Common myeloid progenitor, CD34-positive (primary cell): ENCODE measurements at regions not wholly inside any gene's neighbourhood (a gene's known extent, or its start where the extent isn't known, plus 50 kb on each side); places are given as distances from the start of the nearest gene placed in this dataset.

Experiments used
- CTCF ChIA-PET: fragments of 350-600 bp; sonication (Branson Sonifier 250); formaldehyde crosslinking; loops from one replicate; lab custom pipeline; 2021; ENCODE audit warnings: antibody characterized with exemption; lab: Charles Lee
- POLR2A ChIA-PET: fragments of 350-600 bp; sonication (Branson Sonifier 250); formaldehyde crosslinking; loops from one replicate; lab custom pipeline; 2021; ENCODE audit warnings: antibody characterized with exemption; lab: Charles Lee
- DNase-seq, 3 donors: peaks; one replicate each; pipeline versions ENCODE4 v3.0.0 to v3.0.0-alpha.2; 2013
- H3K27ac ChIP-seq, 2 experiments: 1 replicate in 1 of 2; 2 replicates in 1 of 2; pipeline ENCODE4 v1.7.0; 2013; ENCODE audit warnings: inconsistent platforms in 2 of 2, low read length in 2 of 2, mild to moderate bottlenecking in 2 of 2, low read depth in 1 of 2, moderate library complexity in 1 of 2; ENCODE audit not compliant: severe bottlenecking in 2 of 2, insufficient read depth in 1 of 2, poor library complexity in 1 of 2
- H3K27me3 ChIP-seq, 5 experiments: replicated peaks in 2 of 5; 1 replicate in 3 of 5; 2 replicates in 2 of 5; pipeline versions ENCODE4 v1.6.1 to v1.7.0; 2013; ENCODE audit warnings: low read length in 4 of 5, mild to moderate bottlenecking in 2 of 5, moderate library complexity in 2 of 5, inconsistent platforms in 1 of 5; ENCODE audit not compliant: insufficient read depth in 5 of 5, control insufficient read depth in 4 of 5
- H3K36me3 ChIP-seq, 4 experiments: 1 replicate in 2 of 4; 2 replicates in 2 of 4; pipeline versions ENCODE4 v1.6.1 to v1.7.0; 2013; ENCODE audit warnings: low read length in 3 of 4, control low read depth in 1 of 4, mild to moderate bottlenecking in 1 of 4; ENCODE audit not compliant: control insufficient read depth in 4 of 4, insufficient read depth in 4 of 4
- H3K4me1 ChIP-seq, 4 experiments: 1 replicate in 3 of 4; 2 replicates in 1 of 4; pipeline versions ENCODE4 v1.6.1 to v1.7.1; 2013; ENCODE audit warnings: low read length in 3 of 4, mild to moderate bottlenecking in 3 of 4, control low read depth in 1 of 4, inconsistent platforms in 1 of 4, moderate library complexity in 1 of 4; ENCODE audit not compliant: control insufficient read depth in 4 of 4, insufficient read depth in 4 of 4; ENCODE audit errors: control extremely low read depth in 1 of 4
- H3K4me3 ChIP-seq, 7 experiments: 1 replicate in 4 of 7; 2 replicates in 3 of 7; pipeline versions ENCODE4 v1.5.1 to v1.7.0; 2013; ENCODE audit warnings: mild to moderate bottlenecking in 7 of 7, low read length in 6 of 7, moderate library complexity in 6 of 7, inconsistent platforms in 2 of 7, low read depth in 2 of 7, control low read depth in 1 of 7; ENCODE audit not compliant: insufficient read depth in 4 of 7, control insufficient read depth in 1 of 7; ENCODE audit errors: extremely low read depth in 1 of 7
- H3K9me3 ChIP-seq, 5 experiments: 1 replicate in 4 of 5; 2 replicates in 1 of 5; pipeline versions ENCODE4 v1.6.1 to v1.7.1; 2013; ENCODE audit warnings: low read length in 4 of 5, mild to moderate bottlenecking in 2 of 5, inconsistent platforms in 1 of 5, low read depth in 1 of 5, moderate library complexity in 1 of 5; ENCODE audit not compliant: control insufficient read depth in 4 of 5, insufficient read depth in 2 of 5; ENCODE audit errors: control extremely low read depth in 1 of 5
- WGBS: methylation state at CpG from one replicate; pipeline ENCODE4 v1.1.5; 2013; ENCODE audit not compliant: insufficient coverage; 5-methylcytosine and 5-hydroxymethylcytosine counted together

DNA sequence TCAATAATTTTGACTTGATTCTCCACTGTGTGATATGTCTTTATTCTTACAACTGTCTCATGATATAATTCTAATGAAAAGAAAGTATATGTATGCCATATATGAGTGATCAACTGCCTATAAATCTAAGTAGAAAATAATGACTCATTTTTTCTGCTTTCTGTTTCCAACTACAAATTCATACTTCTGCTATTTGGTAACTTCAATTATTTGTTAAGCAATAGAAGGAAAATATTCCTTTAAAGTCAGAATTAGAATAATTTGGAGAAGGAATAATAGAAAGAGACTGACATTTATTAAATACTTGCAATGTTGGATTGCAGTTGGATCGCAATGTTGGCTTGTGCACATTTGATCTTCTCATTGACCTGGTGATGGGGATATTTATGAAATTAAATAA is 204.2 kb upstream of the PACRGL start:
- H3K27me3 ChIP-seq: no peaks in the 10 kb centered on the region
- ChIA-PET CTCF (no interaction called here), POLR2A (no interaction called here)
- no peaks in the 10 kb centered on the region for H3K9me3 ChIP-seq
- no peak overlapping the region for H3K27ac ChIP-seq
- WGBS: no CpG with 5 or more reads among the region's 1 CpG
- no peaks in the 10 kb centered on the region for H3K36me3 ChIP-seq
- H3K4me1 ChIP-seq: no peaks in the 10 kb centered on the region
- DNase-seq: no peak
- no peak overlapping the region for H3K4me3 ChIP-seq

DNA sequence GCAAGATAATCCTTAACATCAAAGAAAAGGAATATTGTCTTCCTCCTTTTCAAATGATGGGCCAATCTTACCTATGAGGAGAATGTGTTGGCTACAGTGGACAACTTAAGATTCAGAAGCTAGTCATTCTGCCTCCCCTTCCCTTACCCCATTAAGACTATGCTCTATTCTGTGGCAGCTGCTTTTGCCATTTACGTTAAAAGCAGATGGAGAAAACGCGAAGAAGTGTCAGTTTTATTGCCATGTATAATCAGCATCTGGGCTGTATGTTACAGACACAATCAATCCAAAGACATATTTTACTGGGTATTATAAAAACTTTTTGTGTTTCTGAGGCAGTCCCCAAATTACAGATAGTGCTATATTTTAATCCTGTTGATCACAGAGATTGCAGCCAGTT is 196.1 kb upstream of the PACRGL start:
- CTCF ChIA-PET: no interaction called here
- no peak overlapping the region for H3K27ac ChIP-seq
- H3K36me3 ChIP-seq: no peaks in the 10 kb centered on the region
- no peaks in the 10 kb centered on the region for H3K4me1 ChIP-seq
- H3K27me3 ChIP-seq: peaks cover 0 to 2% (median 0%) of the 10 kb centered on the region in 5 experiments
- POLR2A ChIA-PET: no interaction called here
- H3K9me3 ChIP-seq: no peaks in the 10 kb centered on the region
- H3K4me3 ChIP-seq: no peak overlapping the region
- no peak for DNase-seq
- WGBS: 83% methylated on average over 1 of the region's 3 CpGs

GRCh38 chr4:20505927-20506326 is 194.3 kb upstream of the PACRGL start:
- ChIA-PET POLR2A (no interaction called here), CTCF (no interaction called here)
- no peaks in the 10 kb centered on the region for H3K9me3 ChIP-seq

GRCh38 chr4:20506827-20507226 is 193.4 kb upstream of the PACRGL start:
- ChIA-PET CTCF (no interaction called here), POLR2A (no interaction called here)
- H3K9me3 ChIP-seq: no peaks in the 10 kb centered on the region
- DNase-seq: no peak
- H3K4me1 ChIP-seq: no peaks in the 10 kb centered on the region
- no peaks in the 10 kb centered on the region for H3K36me3 ChIP-seq
- WGBS: no CpG with 5 or more reads among the region's 2 CpGs
- no peak overlapping the region for H3K27ac ChIP-seq
- H3K4me3 ChIP-seq: no peak overlapping the region
- H3K27me3 ChIP-seq: peaks cover 0 to 2% (median 0%) of the 10 kb centered on the region in 5 experiments

More at GRCh38 chr4:20505927-20506326, 194.3 kb upstream of the PACRGL start:
- no CpG with 5 or more reads among the region's 1 CpG for WGBS
- H3K27me3 ChIP-seq: peaks cover 0 to 2% (median 0%) of the 10 kb centered on the region in 5 experiments
- no peak for DNase-seq
- no peak overlapping the region for H3K27ac ChIP-seq
- no peaks in the 10 kb centered on the region for H3K4me1 ChIP-seq
- H3K36me3 ChIP-seq: no peaks in the 10 kb centered on the region
- no peak overlapping the region for H3K4me3 ChIP-seq

DNA sequence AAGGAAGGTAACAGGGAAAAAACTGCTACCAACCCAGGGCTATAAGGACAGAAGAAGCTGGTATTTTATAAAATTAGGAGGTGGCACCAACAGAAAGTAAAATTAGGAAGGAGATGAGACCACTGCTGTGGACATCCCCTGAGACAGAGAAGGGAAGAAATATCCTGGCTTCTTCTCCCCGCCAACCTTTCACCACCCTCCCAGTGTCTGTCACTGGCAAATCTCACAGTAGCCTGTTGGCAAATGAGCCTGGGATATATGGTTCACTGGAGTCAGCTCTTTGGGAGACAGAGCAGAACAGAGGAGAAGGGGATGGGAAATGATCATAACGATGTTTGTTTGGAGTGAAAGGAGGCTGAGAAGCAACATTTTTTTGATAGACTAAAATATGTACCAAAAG is 190.9 kb upstream of the PACRGL start:
- ChIA-PET CTCF (no interaction called here), POLR2A (no interaction called here)
- DNase-seq: no peak
- Histone ChIP-seq H3K27ac (no peak overlapping the region), H3K27me3 (no peaks in the 10 kb centered on the region), H3K4me3 (no peak overlapping the region), H3K36me3 (no peaks in the 10 kb centered on the region), H3K4me1 (no peaks in the 10 kb centered on the region), H3K9me3 (no peaks in the 10 kb centered on the region)
- WGBS: 100% methylated on average over 1 of the region's 2 CpGs

- Histone ChIP-seq H3K27ac (no peak overlapping the region), H3K27me3 (no peaks in the 10 kb centered on the region), H3K9me3 (no peaks in the 10 kb centered on the region), H3K4me3 (no peak overlapping the region), H3K4me1 (no peaks in the 10 kb centered on the region), H3K36me3 (no peaks in the 10 kb centered on the region)
- no peak for DNase-seq
- POLR2A ChIA-PET: no interaction called here
- CTCF ChIA-PET: no interaction called here
- 97% methylated on average over 6 of the region's 7 CpGs for WGBS
Measured at GRCh38 chr4:20512033-20512792, 188.0 kb upstream of the PACRGL start.

- DNase-seq: no peak
- H3K4me3 ChIP-seq: no peak overlapping the region
- POLR2A ChIA-PET: no interaction called here
- no peaks in the 10 kb centered on the region for H3K4me1 ChIP-seq
- H3K27ac ChIP-seq: no peak overlapping the region
- H3K27me3 ChIP-seq: no peaks in the 10 kb centered on the region
- CTCF ChIA-PET: no interaction called here
- no peaks in the 10 kb centered on the region for H3K36me3 ChIP-seq
- no peaks in the 10 kb centered on the region for H3K9me3 ChIP-seq
- 96% methylated on average over 5 of the region's 5 CpGs for WGBS
Measured at GRCh38 chr4:20512985-20513384, 187.3 kb upstream of the PACRGL start.
